ENCODE measurements at regions not wholly inside any gene's neighbourhood (a gene's known extent, or its start where the extent isn't known, plus 50 kb on each side); places are given as distances from the start of the nearest gene placed in this dataset.

GRCh38 chr10:107362306-107362705 is 197.8 kb upstream of the SORCS1 start:
- Histone ChIP-seq H3K23me2 (ENCODE audit: insufficient read length, low read depth, low read length, poor library complexity, severe bottlenecking) (no peaks in the 10 kb centered on the region), H4K5ac (ENCODE audit: insufficient read length, low read depth, low read length) (no peak overlapping the region)
- no peak for DNase-seq

More at GRCh38 chr10:107362306-107362705, 197.8 kb upstream of the SORCS1 start:
- Histone ChIP-seq H3K9ac (ENCODE audit: extremely low read depth, insufficient read length, low read length) (no peak overlapping the region), H3K18ac (ENCODE audit: insufficient read length, low read depth, low read length) (no peak overlapping the region), H2AFZ (ENCODE audit: low read length) (no peak overlapping the region), H2BK120ac (ENCODE audit: low read depth, low read length, poor library complexity, severe bottlenecking) (no peak overlapping the region), H2BK20ac (ENCODE audit: low read depth, low read length, poor library complexity, severe bottlenecking) (no peak overlapping the region), H3K4ac (ENCODE audit: low read depth, low read length) (no peak overlapping the region), H3K14ac (ENCODE audit: insufficient read depth, low read length) (no peak overlapping the region), H3T11ph (ENCODE audit: low read length) (no peak overlapping the region), H2AK5ac (ENCODE audit: insufficient read length, low read length) (no peak overlapping the region), H2BK5ac (ENCODE audit: insufficient read length, low read length) (no peak overlapping the region), H3K9me3 (ENCODE audit: control insufficient read depth, low read depth, low read length) (no peaks in the 10 kb centered on the region), H3K27ac (ENCODE audit: insufficient read length, low read depth, low read length) (no peak overlapping the region), H3K56ac (ENCODE audit: insufficient read length, low read depth, low read length) (no peak overlapping the region), H3K79me1 (ENCODE audit: insufficient read depth, low read depth, low read length, poor library complexity, severe bottlenecking) (no peaks in the 10 kb centered on the region), H4K91ac (ENCODE audit: insufficient read length, low read depth, low read length) (no peak overlapping the region), H3K4me2 (ENCODE audit: insufficient read depth, insufficient read length, low read length) (no peak overlapping the region), H3K27me3 (ENCODE audit: insufficient read depth, low read length) (no peaks in the 10 kb centered on the region), H3K4me1 (ENCODE audit: insufficient read depth, low read length) (no peaks in the 10 kb centered on the region), H2BK12ac (ENCODE audit: insufficient read length, low read depth, low read length) (no peak overlapping the region), H2BK15ac (ENCODE audit: low read depth, low read length) (no peak overlapping the region), H3K23ac (ENCODE audit: insufficient read length, low read depth, low read length) (no peak overlapping the region), H3K79me2 (ENCODE audit: insufficient read depth, low read length) (no peaks in the 10 kb centered on the region), H4K20me1 (ENCODE audit: control insufficient read depth, insufficient read depth, insufficient read length) (no peaks in the 10 kb centered on the region), H4K8ac (replicated peaks; ENCODE audit: insufficient read length, low read depth, low read length) (no peak overlapping the region)
- no peaks in the 10 kb centered on the region; a peak in 1 of 5 replicates for H3K9me3 Mint-ChIP-seq
- no peak for TF ChIP-seq CTCF (conservative IDR thresholded peaks at IDR 0.05)
- no peaks in the 10 kb centered on the region for H3K36me3 Mint-ChIP-seq (ENCODE audit: insufficient read depth in 1 of 3, low read depth in 3 of 3)
- H3K4me3 Mint-ChIP-seq: no peak overlapping the region
- H3K27ac Mint-ChIP-seq: no peak overlapping the region
- H3K27me3 Mint-ChIP-seq (ENCODE audit: low read depth): no peaks in the 10 kb centered on the region
- no peaks in the 10 kb centered on the region for H3K4me1 Mint-ChIP-seq

All from H9 (cell line).